ENCODE measurements at regions not wholly inside any gene's neighbourhood (a gene's known extent, or its start where the extent isn't known, plus 50 kb on each side); places are given as distances from the start of the nearest gene placed in this dataset.

- no peaks in the 10 kb centered on the region for H3K27me3 ChIP-seq (replicated peaks; ENCODE audit: insufficient read depth)
- no peaks in the 10 kb centered on the region for H3K79me2 ChIP-seq (ENCODE audit: insufficient read depth)
- no peak for TF ChIP-seq EZH2phosphoT487 (IDR thresholded peaks at IDR 0.05; ENCODE audit: insufficient read depth, low read depth)
- TF ChIP-seq EZH2 (IDR thresholded peaks at IDR 0.05; ENCODE audit: insufficient read depth, poor library complexity, severe bottlenecking) = no peak
- no peaks in the 10 kb centered on the region for H3K4me1 ChIP-seq (ENCODE audit: insufficient read depth)
- H3F3A ChIP-seq (ENCODE audit: insufficient read depth) = no peaks in the 10 kb centered on the region
- H3K27ac ChIP-seq = no peak overlapping the region
- no peaks in the 10 kb centered on the region for H3K9me2 ChIP-seq (ENCODE audit: insufficient read depth)
- no peak overlapping the region for H3K9ac ChIP-seq
- H3K4me3 ChIP-seq = no peak overlapping the region
- H4K20me1 ChIP-seq (ENCODE audit: insufficient read depth) = no peaks in the 10 kb centered on the region
- in situ Hi-C loops (cut with MboI) = no loop called here
- 36 to 38% methylated on average over 1 of the region's 1 CpG for WGBS, 2 experiments (ENCODE audit: low coverage in 1 of 2, low lambda C conversion rate in 2 of 2, missing lambda C conversion rate in 2 of 2)
- H3K4me2 ChIP-seq (ENCODE audit: unreplicated experiment) = no peak overlapping the region
- no peaks in the 10 kb centered on the region for H3K9me3 ChIP-seq (ENCODE audit: low read depth)
- no peaks in the 10 kb centered on the region for H3K36me3 ChIP-seq (ENCODE audit: low read depth)
- DNase-seq = no peak
- no peak overlapping the region for H2AFZ ChIP-seq
These were observed 624.9 kb downstream of the SLITRK6 start for GRCh38 chr13:85174291-85174690.

GRCh38 chr13:85170372-85170771, 628.8 kb downstream of the SLITRK6 start:
- DNase-seq = no peak
- no peak overlapping the region for H3K4me2 ChIP-seq (ENCODE audit: unreplicated experiment)
- H3K27me3 ChIP-seq (replicated peaks; ENCODE audit: insufficient read depth) = no peaks in the 10 kb centered on the region
- no peaks in the 10 kb centered on the region for H3K9me3 ChIP-seq (ENCODE audit: low read depth)
- no peak for TF ChIP-seq EZH2phosphoT487 (IDR thresholded peaks at IDR 0.05; ENCODE audit: insufficient read depth, low read depth)
- no peak for TF ChIP-seq EZH2 (IDR thresholded peaks at IDR 0.05; ENCODE audit: insufficient read depth, poor library complexity, severe bottlenecking)
- no peak overlapping the region for H3K9ac ChIP-seq
- H3K79me2 ChIP-seq (ENCODE audit: insufficient read depth) = no peaks in the 10 kb centered on the region
- no peaks in the 10 kb centered on the region for H3K4me1 ChIP-seq (ENCODE audit: insufficient read depth)
- in situ Hi-C loops (cut with MboI) = no loop called here
- no peaks in the 10 kb centered on the region for H4K20me1 ChIP-seq (ENCODE audit: insufficient read depth)
- H3K36me3 ChIP-seq (ENCODE audit: low read depth) = no peaks in the 10 kb centered on the region
- no peaks in the 10 kb centered on the region for H3F3A ChIP-seq (ENCODE audit: insufficient read depth)
- no peak overlapping the region for H2AFZ ChIP-seq
- no peak overlapping the region for H3K27ac ChIP-seq
- H3K4me3 ChIP-seq = no peak overlapping the region
- WGBS, 2 experiments (ENCODE audit: low coverage in 1 of 2, low lambda C conversion rate in 2 of 2, missing lambda C conversion rate in 2 of 2) = 8 to 16% methylated on average over 1 of the region's 1 CpG
- no peaks in the 10 kb centered on the region for H3K9me2 ChIP-seq (ENCODE audit: insufficient read depth)

- no peaks in the 10 kb centered on the region for H3K4me1 ChIP-seq (ENCODE audit: insufficient read depth)
- H3K79me2 ChIP-seq (ENCODE audit: insufficient read depth) = no peaks in the 10 kb centered on the region
- no peaks in the 10 kb centered on the region for H4K20me1 ChIP-seq (ENCODE audit: insufficient read depth)
- H3K27me3 ChIP-seq (replicated peaks; ENCODE audit: insufficient read depth) = no peaks in the 10 kb centered on the region
- no peak overlapping the region for H2AFZ ChIP-seq
- H3K27ac ChIP-seq = no peak overlapping the region
- TF ChIP-seq EZH2 (IDR thresholded peaks at IDR 0.05; ENCODE audit: insufficient read depth, poor library complexity, severe bottlenecking) (no peak), EZH2phosphoT487 (IDR thresholded peaks at IDR 0.05; ENCODE audit: insufficient read depth, low read depth) (no peak)
- H3K9me2 ChIP-seq (ENCODE audit: insufficient read depth) = no peaks in the 10 kb centered on the region
- no peak overlapping the region for H3K4me2 ChIP-seq (ENCODE audit: unreplicated experiment)
- DNase-seq = no peak
- no peak overlapping the region for H3K4me3 ChIP-seq
- no peak overlapping the region for H3K9ac ChIP-seq
- 0 to 3% methylated on average over 1 of the region's 1 CpG for WGBS, 2 experiments (ENCODE audit: low coverage in 1 of 2, low lambda C conversion rate in 2 of 2, missing lambda C conversion rate in 2 of 2)
- in situ Hi-C loops (cut with MboI) = no loop called here
- H3F3A ChIP-seq (ENCODE audit: insufficient read depth) = no peaks in the 10 kb centered on the region
- no peaks in the 10 kb centered on the region for H3K36me3 ChIP-seq (ENCODE audit: low read depth)
- H3K9me3 ChIP-seq (ENCODE audit: low read depth) = no peaks in the 10 kb centered on the region
These were observed 632.3 kb downstream of the SLITRK6 start for GRCh38 chr13:85166891-85167290.

GRCh38 chr13:85163063-85163462, 636.2 kb downstream of the SLITRK6 start:
- in situ Hi-C loops (cut with MboI) = no loop called here
- Histone ChIP-seq H3K9ac (no peak overlapping the region), H2AFZ (no peak overlapping the region), H3K27ac (no peak overlapping the region), H3K4me1 (ENCODE audit: insufficient read depth) (no peaks in the 10 kb centered on the region), H3K9me2 (ENCODE audit: insufficient read depth) (no peaks in the 10 kb centered on the region), H3K9me3 (ENCODE audit: low read depth) (no peaks in the 10 kb centered on the region), H3K27me3 (replicated peaks; ENCODE audit: insufficient read depth) (no peaks in the 10 kb centered on the region), H3K79me2 (ENCODE audit: insufficient read depth) (no peaks in the 10 kb centered on the region), H4K20me1 (ENCODE audit: insufficient read depth) (no peaks in the 10 kb centered on the region), H3K4me2 (ENCODE audit: unreplicated experiment) (no peak overlapping the region), H3F3A (ENCODE audit: insufficient read depth) (no peaks in the 10 kb centered on the region), H3K36me3 (ENCODE audit: low read depth) (no peaks in the 10 kb centered on the region), H3K4me3 (no peak overlapping the region)
- TF ChIP-seq EZH2phosphoT487 (IDR thresholded peaks at IDR 0.05; ENCODE audit: insufficient read depth, low read depth) = no peak
- TF ChIP-seq EZH2 (IDR thresholded peaks at IDR 0.05; ENCODE audit: insufficient read depth, poor library complexity, severe bottlenecking) = no peak
- DNase-seq = no peak
- WGBS, 2 experiments (ENCODE audit: low coverage in 1 of 2, low lambda C conversion rate in 2 of 2, missing lambda C conversion rate in 2 of 2) = 12 to 13% methylated on average over 2 of the region's 2 CpGs

- Histone ChIP-seq H3K9ac (no peak overlapping the region), H3K36me3 (ENCODE audit: low read depth) (no peaks in the 10 kb centered on the region), H4K20me1 (ENCODE audit: insufficient read depth) (no peaks in the 10 kb centered on the region), H3K79me2 (ENCODE audit: insufficient read depth) (no peaks in the 10 kb centered on the region), H3K4me1 (ENCODE audit: insufficient read depth) (no peaks in the 10 kb centered on the region), H3F3A (ENCODE audit: insufficient read depth) (no peaks in the 10 kb centered on the region), H3K4me2 (ENCODE audit: unreplicated experiment) (no peak overlapping the region), H3K4me3 (no peak overlapping the region), H3K27me3 (replicated peaks; ENCODE audit: insufficient read depth) (no peaks in the 10 kb centered on the region), H3K27ac (no peak overlapping the region), H2AFZ (no peak overlapping the region), H3K9me3 (ENCODE audit: low read depth) (peaks cover 5% of the 10 kb centered on the region), H3K9me2 (ENCODE audit: insufficient read depth) (no peaks in the 10 kb centered on the region)
- 14 to 21% methylated on average over 4 of the region's 4 CpGs for WGBS, 2 experiments (ENCODE audit: low coverage in 1 of 2, low lambda C conversion rate in 2 of 2, missing lambda C conversion rate in 2 of 2)
- no peak for DNase-seq
- TF ChIP-seq EZH2 (IDR thresholded peaks at IDR 0.05; ENCODE audit: insufficient read depth, poor library complexity, severe bottlenecking) (no peak), EZH2phosphoT487 (IDR thresholded peaks at IDR 0.05; ENCODE audit: insufficient read depth, low read depth) (no peak)
- in situ Hi-C loops (cut with MboI) = no loop called here
These were observed 651.2 kb downstream of the SLITRK6 start for GRCh38 chr13:85148009-85148408.
